ENCODE measurements at regions not wholly inside any gene's neighbourhood (a gene's known extent, or its start where the extent isn't known, plus 50 kb on each side); places are given as distances from the start of the nearest gene placed in this dataset.
A peak's percentile ranks its signal among the peaks of the same experiment; 100 is the strongest.

DNA sequence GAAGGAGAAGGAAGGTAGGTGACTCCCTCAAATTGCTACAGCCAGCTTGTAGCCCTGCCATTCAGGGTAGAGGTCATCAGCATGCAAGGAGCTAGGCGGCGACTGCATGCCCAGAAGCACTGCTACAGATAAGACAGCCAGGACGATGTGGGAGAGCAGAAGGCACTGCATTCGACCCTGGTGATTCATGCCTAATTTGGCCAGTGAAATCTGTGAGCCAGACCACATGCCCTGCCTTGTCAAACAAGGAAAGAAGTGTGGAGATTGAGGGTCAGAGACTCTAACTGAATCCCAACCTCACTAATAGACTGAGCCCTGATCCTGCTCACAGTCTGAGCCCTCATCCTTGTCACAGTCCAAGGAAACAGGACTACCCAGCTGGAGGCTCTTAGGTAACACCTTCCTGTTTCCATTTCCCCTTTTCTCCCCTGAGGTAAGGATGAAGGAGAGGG lies 86.6 kb downstream of the LINGO1 start:
- peaks cover 4% of the 10 kb centered on the region for H3K36me3 Mint-ChIP-seq (ENCODE audit: unreplicated experiment)
- no peak overlapping the region for H3K4me3 Mint-ChIP-seq (ENCODE audit: unreplicated experiment)
- TF ChIP-seq, protein P1, sequence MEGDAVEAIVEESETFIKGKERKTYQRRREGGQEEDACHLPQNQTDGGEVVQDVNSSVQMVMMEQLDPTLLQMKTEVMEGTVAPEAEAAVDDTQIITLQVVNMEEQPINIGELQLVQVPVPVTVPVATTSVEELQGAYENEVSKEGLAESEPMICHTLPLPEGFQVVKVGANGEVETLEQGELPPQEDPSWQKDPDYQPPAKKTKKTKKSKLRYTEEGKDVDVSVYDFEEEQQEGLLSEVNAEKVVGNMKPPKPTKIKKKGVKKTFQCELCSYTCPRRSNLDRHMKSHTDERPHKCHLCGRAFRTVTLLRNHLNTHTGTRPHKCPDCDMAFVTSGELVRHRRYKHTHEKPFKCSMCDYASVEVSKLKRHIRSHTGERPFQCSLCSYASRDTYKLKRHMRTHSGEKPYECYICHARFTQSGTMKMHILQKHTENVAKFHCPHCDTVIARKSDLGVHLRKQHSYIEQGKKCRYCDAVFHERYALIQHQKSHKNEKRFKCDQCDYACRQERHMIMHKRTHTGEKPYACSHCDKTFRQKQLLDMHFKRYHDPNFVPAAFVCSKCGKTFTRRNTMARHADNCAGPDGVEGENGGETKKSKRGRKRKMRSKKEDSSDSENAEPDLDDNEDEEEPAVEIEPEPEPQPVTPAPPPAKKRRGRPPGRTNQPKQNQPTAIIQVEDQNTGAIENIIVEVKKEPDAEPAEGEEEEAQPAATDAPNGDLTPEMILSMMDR (IDR thresholded peaks at IDR 0.05; ENCODE audit: partially characterized antibody, unreplicated experiment): no peak
- peaks cover 33% of the 10 kb centered on the region for H3K4me1 Mint-ChIP-seq (ENCODE audit: low read depth, unreplicated experiment)
- H3K27ac Mint-ChIP-seq (ENCODE audit: unreplicated experiment): no peak overlapping the region
- no peak for DNase-seq
- H3K9me3 Mint-ChIP-seq (ENCODE audit: unreplicated experiment): peaks cover 11% of the 10 kb centered on the region
- peaks cover 2% of the 10 kb centered on the region for H3K27me3 Mint-ChIP-seq (ENCODE audit: unreplicated experiment)

DNA sequence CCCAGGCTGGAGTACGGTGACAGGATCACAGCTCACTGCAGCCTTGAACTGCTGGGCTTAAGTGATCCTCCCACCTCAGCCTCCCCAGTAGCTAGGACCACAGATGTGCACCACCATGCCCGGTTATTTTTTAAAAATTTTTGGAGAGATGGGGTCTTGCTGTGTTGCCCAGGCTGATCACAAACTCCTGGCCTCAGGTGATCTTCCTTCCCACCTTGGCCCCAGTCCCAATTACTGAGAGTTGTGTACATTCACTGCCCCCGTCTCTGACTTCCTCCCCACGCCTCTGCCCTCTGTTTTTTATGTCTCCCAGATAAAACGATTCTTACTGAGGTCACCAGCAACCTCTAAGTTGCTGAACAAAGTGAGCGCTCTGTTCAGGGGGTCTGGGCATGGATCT lies 87.7 kb downstream of the LINGO1 start:
- Mint-ChIP-seq H3K9me3 (ENCODE audit: unreplicated experiment) (peaks cover 7% of the 10 kb centered on the region), H3K36me3 (ENCODE audit: unreplicated experiment) (peaks cover 4% of the 10 kb centered on the region), H3K4me1 (ENCODE audit: low read depth, unreplicated experiment) (peaks cover 36% of the 10 kb centered on the region), H3K27me3 (ENCODE audit: unreplicated experiment) (peaks cover 2% of the 10 kb centered on the region), H3K27ac (ENCODE audit: unreplicated experiment) (no peak overlapping the region), H3K4me3 (ENCODE audit: unreplicated experiment) (no peak overlapping the region)
- TF ChIP-seq, protein P1 (IDR thresholded peaks at IDR 0.05; ENCODE audit: partially characterized antibody, unreplicated experiment): no peak
- DNase-seq: no peak

DNA sequence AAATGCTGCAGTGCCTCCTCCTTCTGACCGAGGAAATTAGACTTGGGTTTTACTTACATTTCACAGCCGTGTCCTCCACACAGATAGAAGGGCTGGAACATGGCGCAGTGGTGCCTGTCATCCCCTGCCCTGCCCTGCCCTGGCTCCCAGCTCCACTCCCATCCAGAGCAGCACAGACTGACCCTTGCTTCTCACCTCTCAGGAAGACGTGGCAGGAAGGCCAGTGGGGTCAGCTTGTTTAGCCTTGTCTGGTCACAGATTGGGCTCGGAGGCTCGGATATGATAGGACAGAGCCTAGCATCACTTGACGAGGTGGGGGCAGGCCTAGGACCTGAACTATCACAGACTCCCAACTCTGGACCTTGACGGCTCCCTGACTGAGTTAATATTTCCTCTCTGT lies 88.5 kb downstream of the LINGO1 start:
- Mint-ChIP-seq H3K4me3 (ENCODE audit: unreplicated experiment) (peak overlapping the region; percentile 26), H3K4me1 (ENCODE audit: low read depth, unreplicated experiment) (peaks cover 41% of the 10 kb centered on the region), H3K27me3 (ENCODE audit: unreplicated experiment) (peaks cover 4% of the 10 kb centered on the region), H3K36me3 (ENCODE audit: unreplicated experiment) (peaks cover 4% of the 10 kb centered on the region), H3K27ac (ENCODE audit: unreplicated experiment) (no peak overlapping the region), H3K9me3 (ENCODE audit: unreplicated experiment) (peaks cover 12% of the 10 kb centered on the region)
- no peak for DNase-seq
- TF ChIP-seq, protein P1 (IDR thresholded peaks at IDR 0.05; ENCODE audit: partially characterized antibody, unreplicated experiment): no peak

DNA sequence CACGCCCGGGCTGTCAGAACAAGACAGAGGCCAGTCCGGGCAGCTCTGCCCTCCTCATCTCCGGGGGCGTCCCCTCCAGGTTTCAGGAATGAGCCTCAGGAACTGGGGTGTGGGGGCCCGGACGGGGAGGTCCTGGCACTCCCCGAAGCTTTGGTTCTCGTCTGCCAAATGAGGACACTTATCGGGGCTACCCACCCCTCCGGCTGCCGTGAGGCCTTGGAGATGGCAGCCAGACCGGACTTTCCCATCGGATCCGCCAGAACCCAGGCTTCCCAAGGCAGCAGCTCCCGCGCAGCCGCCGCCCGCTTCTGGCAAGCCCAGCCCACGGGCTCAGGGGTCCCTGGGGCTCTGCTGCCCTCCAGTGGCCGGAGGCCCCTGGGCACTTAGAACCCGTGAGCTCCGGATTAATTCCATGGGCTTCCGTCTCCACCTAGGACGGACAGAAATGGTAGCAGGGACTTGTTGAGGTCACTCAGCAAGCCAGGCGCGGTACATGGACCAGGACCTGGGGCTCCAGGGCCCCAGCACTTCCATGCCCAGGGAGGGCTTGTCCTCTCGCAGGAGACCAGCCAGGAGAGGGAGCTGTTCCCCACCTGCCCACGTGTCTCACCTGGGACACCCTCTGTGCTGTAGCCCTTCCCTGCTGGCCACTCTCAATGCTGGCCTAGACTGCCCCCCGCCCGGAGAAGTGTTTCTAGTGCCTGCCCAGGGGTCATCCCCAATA lies 89.4 kb downstream of the LINGO1 start:
- Mint-ChIP-seq H3K36me3 (ENCODE audit: unreplicated experiment) (peaks cover 4% of the 10 kb centered on the region), H3K4me3 (ENCODE audit: unreplicated experiment) (peak overlapping the region; percentile 26), H3K27me3 (ENCODE audit: unreplicated experiment) (peaks cover 9% of the 10 kb centered on the region), H3K27ac (ENCODE audit: unreplicated experiment) (no peak overlapping the region), H3K4me1 (ENCODE audit: low read depth, unreplicated experiment) (peaks cover 47% of the 10 kb centered on the region), H3K9me3 (ENCODE audit: unreplicated experiment) (peaks cover 15% of the 10 kb centered on the region)
- peak; percentile 86 for DNase-seq
- TF ChIP-seq, protein P1 (IDR thresholded peaks at IDR 0.05; ENCODE audit: partially characterized antibody, unreplicated experiment): peak; percentile 91

DNA sequence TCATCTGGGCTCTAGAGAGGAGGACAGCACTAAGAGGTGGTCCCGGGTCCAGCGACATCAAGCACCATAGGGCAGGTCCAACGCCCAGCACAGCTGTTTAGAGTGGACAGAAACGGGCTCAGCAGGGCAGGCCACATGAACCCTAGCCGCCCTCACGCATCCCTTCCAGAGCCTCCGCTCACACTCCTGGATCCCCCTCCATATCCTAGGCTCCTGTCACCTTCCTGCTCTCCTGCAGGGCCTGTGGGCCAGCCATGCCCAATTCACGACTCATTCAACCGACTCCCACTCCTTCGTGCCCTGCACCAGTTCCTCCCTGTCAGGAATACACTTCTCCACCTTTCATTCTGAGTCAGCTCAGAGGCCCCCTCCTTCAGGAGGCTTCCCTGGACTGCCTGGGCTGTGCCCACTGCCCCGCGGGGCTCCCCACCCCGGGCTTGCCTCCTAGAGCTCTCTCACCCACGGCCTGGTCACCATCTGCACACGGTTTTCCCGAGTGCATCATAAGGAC lies 90.2 kb downstream of the LINGO1 start:
- DNase-seq: no peak
- H3K4me1 Mint-ChIP-seq (ENCODE audit: low read depth, unreplicated experiment): peaks cover 50% of the 10 kb centered on the region
- TF ChIP-seq, protein P1 (IDR thresholded peaks at IDR 0.05; ENCODE audit: partially characterized antibody, unreplicated experiment): no peak
- H3K27ac Mint-ChIP-seq (ENCODE audit: unreplicated experiment): no peak overlapping the region
- no peak overlapping the region for H3K4me3 Mint-ChIP-seq (ENCODE audit: unreplicated experiment)
- H3K9me3 Mint-ChIP-seq (ENCODE audit: unreplicated experiment): peaks cover 13% of the 10 kb centered on the region
- peaks cover 4% of the 10 kb centered on the region for H3K36me3 Mint-ChIP-seq (ENCODE audit: unreplicated experiment)
- H3K27me3 Mint-ChIP-seq (ENCODE audit: unreplicated experiment): peaks cover 9% of the 10 kb centered on the region
